ENCODE measurements at regions not wholly inside any gene's neighbourhood (a gene's known extent, or its start where the extent isn't known, plus 50 kb on each side); places are given as distances from the start of the nearest gene placed in this dataset.

DNA sequence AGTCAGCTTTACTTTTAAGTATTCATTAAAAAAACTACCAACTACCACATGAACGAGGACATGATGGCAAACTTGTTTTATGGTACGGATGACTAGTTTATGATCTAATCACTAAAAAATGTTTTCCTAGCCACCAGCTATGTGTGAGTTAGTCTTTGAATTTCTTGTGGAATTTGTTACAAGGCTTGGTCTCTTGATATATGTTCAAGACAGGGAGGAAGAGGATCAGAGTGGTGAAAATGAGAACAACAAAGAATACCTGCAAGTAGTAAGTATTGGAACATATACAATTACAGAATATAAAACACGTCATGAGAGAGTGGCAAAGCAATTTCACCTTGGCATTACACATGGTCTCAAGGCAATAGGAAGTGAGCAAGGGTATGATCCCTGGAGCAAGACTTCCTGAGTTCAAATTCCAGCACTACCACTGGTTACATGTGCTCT, 548.6 kb upstream of the TLE4 start:
- DNase-seq (ENCODE audit: insufficient read length, low spot score), result no peak
- no peak for FAIRE-seq
- TF ChIP-seq, protein P1, sequence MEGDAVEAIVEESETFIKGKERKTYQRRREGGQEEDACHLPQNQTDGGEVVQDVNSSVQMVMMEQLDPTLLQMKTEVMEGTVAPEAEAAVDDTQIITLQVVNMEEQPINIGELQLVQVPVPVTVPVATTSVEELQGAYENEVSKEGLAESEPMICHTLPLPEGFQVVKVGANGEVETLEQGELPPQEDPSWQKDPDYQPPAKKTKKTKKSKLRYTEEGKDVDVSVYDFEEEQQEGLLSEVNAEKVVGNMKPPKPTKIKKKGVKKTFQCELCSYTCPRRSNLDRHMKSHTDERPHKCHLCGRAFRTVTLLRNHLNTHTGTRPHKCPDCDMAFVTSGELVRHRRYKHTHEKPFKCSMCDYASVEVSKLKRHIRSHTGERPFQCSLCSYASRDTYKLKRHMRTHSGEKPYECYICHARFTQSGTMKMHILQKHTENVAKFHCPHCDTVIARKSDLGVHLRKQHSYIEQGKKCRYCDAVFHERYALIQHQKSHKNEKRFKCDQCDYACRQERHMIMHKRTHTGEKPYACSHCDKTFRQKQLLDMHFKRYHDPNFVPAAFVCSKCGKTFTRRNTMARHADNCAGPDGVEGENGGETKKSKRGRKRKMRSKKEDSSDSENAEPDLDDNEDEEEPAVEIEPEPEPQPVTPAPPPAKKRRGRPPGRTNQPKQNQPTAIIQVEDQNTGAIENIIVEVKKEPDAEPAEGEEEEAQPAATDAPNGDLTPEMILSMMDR (IDR thresholded peaks at IDR 0.05; ENCODE audit: insufficient read depth, missing control alignments), result no peak

DNA sequence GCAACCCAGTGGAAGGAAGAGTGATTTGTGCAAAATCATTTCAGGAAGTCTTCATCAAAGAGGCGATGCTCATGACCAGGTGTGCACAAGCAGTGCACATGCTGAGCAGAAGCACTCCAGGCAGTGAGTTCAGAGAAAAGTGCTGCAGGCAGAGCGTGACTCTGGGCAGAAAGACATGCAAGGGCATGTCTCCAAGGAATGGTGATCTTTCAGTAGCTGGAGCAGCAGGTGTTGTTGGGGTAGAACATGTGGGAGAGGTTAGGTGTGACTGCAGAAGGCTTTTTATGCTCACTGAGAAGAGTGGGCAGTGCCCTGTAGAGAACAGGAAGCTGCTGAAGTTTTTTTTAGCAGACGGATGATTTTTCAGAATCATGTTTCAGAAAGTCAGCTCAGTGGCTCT, 545.4 kb upstream of the TLE4 start:
- FAIRE-seq, result no peak

DNA sequence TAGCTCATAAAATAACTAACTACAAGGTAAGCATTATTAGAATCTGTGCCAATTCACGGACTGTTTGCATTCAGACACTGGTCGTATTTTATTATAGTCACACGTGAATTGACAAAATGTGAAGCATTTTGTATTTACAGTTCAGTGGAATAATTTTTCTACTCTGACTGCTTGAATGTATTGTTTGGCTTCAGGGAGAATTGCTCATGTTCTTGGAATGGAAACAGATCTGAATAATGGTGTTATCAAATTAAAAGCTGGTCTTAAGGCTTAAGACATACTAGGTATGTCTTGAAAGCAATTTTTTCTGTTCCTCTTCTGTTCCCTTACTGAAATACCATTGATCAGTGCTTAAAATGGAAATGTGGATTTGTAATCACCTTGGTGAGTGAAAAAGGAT, 543.7 kb upstream of the TLE4 start:
- DNase-seq (ENCODE audit: insufficient read length, low spot score), result no peak
- FAIRE-seq, result no peak
- TF ChIP-seq, protein P1 (IDR thresholded peaks at IDR 0.05; ENCODE audit: insufficient read depth, missing control alignments), result no peak

More for the DNA sequence above, 545.4 kb upstream of the TLE4 start:
- no peak for DNase-seq (ENCODE audit: insufficient read length, low spot score)
- TF ChIP-seq, protein P1 (IDR thresholded peaks at IDR 0.05; ENCODE audit: insufficient read depth, missing control alignments), result no peak

DNA sequence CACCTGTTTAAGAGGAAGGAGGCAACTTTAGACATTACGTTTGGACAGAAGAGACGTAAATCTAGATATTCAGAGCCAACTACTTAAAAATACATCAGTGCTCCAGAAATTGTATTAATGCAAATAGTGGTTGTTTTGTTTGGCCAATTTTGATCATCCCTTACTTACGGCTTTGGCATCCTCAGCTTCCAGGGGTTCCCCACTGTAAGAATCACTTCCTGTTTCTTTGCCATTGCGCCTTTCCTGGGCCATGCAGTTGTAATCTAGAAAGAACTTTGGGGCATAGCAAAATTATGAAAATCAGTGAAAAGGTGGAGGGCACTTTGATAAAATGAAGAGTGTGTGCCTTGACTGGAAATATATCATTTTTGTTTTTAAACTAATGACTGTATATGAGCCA, 537.2 kb upstream of the TLE4 start:
- TF ChIP-seq, protein P1 (IDR thresholded peaks at IDR 0.05; ENCODE audit: insufficient read depth, missing control alignments), result no peak
- FAIRE-seq, result no peak
- DNase-seq (ENCODE audit: insufficient read length, low spot score), result no peak

DNA sequence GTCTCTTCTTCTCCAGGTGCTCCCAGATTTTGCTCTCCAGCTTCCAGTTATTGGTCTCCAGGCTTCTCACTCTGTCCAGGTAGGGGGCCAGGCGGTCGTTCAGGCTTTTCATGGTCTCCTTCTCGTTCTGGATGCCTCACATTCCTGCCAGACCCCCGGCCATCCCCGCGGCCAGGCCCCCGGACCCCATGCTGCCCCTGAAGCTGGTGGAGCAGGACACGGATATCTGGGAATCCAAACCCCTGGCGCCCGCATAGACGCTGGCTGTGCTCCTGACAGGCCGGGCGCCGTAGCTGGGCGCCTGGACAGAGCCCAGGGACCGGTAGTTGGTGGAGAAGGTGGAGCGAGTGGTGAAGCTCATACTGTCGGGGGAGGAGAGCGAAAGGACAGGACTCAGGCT, 534.4 kb upstream of the TLE4 start:
- FAIRE-seq (no peak), DNase-seq (ENCODE audit: insufficient read length, low spot score) (no peak)
- TF ChIP-seq, protein P1 (IDR thresholded peaks at IDR 0.05; ENCODE audit: insufficient read depth, missing control alignments), result no peak

DNA sequence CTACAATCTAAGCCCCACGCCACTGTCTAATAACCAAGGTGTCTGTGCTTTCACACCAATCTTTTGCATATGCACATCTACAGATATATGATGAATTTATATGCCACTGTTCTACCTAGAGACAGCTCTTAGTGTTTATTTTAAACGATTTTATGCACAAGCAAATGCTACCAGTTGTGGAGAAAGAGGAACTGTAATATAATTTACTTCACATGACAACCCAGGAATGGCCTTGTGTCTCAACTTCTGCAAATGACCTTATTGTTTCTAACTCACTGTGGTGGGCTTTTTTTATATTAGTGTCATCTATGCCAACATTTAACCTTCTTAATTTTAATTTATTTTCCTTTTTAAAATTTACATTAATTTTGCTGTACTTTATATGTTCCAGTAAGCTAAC, 531.1 kb upstream of the TLE4 start:
- no peak for FAIRE-seq
- TF ChIP-seq, protein P1 (IDR thresholded peaks at IDR 0.05; ENCODE audit: insufficient read depth, missing control alignments), result no peak

DNA sequence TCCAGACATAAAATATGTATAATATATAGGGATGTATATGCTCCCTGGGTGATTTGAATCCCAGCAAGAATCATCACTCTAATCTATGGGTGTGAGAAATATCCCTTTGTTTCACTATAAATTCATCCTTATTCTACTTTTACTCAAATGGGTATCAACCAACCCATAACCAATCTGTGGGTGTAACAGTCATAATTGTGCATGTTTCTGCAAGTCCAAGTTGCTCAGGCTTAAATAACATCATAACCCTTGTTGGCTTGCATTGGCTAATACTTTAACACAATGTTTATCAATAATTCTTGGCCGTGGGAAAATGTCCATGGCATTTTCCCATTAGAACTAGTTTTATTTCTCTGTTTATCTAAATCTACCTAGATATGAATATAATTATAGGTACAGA, 530.5 kb upstream of the TLE4 start:
- DNase-seq (ENCODE audit: insufficient read length, low spot score) (no peak), FAIRE-seq (no peak)
- TF ChIP-seq, protein P1 (IDR thresholded peaks at IDR 0.05; ENCODE audit: insufficient read depth, missing control alignments), result no peak

More for the DNA sequence above, 531.1 kb upstream of the TLE4 start:
- DNase-seq (ENCODE audit: insufficient read length, low spot score), result no peak

Data from D721Med (cell line).